HG02588 (cell line): ENCODE measurements at regions not wholly inside any gene's neighbourhood (a gene's known extent, or its start where the extent isn't known, plus 50 kb on each side); places are given as distances from the start of the nearest gene placed in this dataset.

Source experiments
- ATAC-seq: cut with Tn5 transposase; IDR thresholded peaks from one replicate; pipeline ENCODE4 v1.9.1; 2021; ENCODE audit warnings: mild to moderate bottlenecking, moderate library complexity; ENCODE audit not compliant: unreplicated experiment

DNA sequence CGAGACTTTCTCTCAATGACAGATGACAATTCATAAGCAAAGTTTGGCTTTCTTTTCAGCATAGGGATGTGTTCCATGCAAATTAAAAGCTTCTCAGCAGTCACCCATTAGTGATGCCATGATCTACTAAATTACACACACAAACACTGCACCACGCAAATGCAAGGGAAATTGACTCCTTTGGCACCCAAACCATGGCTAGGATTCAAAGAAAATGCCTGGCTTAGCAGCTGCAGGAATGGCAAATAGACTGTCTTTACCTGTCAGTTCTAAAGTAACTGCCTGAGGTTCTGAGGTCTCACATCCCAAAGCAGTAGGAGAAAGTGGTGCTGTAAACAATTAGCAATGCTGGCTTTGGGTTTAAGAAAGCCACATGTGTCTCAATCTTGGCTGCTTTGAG, 108.6 kb upstream of the ATP10B start:
- no peak for ATAC-seq

DNA sequence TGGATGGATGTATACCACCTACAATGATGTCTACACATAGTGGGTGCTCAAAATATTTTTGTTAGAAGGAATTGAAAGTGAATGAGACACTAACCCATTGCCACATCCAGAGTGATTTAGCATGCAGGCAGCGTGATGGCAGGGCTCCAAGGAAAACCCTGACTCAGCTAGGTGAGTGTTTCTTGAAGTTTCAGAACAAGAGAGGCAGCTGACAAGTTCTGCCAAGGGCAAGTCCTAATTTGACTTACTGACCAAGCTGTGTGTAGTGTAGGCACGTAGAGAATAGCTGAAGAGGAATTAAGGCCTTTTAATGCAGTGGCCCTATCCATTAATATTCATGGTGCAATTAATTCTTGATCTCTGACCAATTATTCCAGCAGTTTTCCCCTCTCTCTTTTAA, 107.8 kb upstream of the ATP10B start:
- ATAC-seq, result peak; percentile 39

DNA sequence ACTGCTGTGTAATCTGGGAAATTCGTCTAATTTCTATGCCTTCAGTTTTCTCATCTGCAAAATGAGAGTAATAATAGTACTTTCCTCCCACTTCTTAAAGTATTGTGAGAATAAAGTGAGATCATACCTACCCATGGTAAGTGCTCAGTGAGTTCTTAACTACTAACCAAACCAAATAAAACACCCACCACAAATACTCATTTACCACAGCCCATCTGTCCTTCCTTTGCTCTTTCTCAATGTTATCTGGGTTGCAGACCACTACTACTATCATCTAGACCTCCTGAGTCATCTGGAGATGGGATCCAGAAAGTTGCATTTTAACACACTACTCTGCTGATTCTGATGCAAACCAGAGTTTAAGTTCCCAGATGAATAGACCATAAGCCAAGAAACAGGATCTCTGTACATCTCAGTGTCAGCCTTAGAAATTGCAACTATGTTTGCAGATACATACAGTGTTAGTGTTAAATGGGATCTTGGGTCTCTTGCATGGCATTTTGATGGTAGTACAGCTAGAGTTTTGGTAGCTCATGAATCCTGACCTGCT, 105.4 kb upstream of the ATP10B start:
- ATAC-seq, result no peak

DNA sequence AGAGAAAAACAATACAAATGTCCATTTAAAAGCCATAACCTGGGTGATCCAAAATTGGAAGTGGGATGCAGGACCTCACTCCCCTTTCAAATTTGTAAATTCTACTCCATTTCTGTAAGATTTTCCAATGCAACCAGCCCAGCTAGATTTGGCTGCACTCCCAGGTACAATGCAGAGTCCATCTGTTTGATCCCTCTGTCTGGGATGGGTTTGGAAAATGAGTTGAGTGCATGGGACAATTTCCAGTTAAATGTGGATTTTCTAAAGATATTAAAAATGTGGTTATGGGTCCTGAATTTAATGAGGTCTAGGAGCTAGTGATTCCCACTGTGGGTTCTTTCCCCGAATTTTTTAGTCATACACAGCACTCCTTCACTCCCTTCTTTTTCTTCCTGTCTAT, 104.0 kb upstream of the ATP10B start:
- ATAC-seq, result no peak

DNA sequence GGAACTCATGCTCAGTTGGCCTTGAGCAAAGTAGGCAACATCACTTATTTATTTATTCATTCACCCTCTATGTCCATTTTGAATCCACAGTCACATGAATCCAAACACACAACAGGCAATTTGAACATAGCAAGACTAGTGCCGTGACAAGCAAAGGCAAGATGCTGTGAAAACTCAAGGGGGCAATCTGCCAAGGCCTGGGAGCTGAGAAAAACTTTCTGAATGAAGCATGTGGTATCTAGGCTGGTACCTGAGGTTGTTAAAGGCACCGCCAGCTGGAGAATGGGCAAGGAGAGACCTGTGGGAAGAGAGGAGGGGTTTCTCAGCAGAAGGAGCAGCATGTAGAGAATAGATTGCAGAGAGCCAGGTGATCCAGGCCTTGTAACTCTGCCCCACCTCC, 98.3 kb upstream of the ATP10B start:
- ATAC-seq, result no peak

DNA sequence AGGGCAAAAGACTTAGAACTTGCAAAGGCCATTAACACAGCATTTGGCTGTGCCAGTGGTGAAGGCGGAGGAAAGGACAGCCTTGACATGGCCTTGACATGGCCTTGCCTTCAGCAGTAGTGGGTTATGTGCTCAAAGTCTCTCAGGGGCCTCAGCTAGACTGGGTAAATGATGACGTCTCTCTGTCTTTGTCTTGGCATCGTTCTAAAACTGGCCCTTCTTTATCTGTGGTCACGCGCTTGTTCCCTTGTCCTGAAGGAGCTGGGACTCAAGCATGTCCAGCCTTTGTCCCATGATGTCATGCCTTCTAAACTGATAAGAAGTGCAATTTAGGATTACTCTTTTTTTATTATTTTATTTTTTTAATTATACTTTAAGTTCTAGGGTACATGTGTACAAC, 88.7 kb upstream of the ATP10B start:
- ATAC-seq, result no peak

DNA sequence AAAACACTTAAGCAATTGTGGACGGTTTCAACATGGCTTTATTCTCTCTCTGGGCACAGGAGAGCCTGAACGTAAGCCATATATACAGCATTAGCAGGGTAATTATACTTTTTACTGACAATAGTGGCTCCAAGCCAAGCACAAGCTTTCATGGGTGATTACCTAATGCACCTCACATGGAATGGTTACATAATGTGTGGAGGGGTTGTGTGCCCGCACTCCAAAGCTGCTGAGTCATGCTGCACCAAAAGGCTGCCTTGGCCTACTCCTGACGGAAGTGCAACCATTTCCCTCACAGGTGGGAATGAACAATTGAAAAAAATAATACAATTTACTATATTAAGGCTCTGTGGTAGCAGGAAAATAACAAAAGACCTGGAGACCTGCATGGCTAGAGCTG, 86.5 kb upstream of the ATP10B start:
- no peak for ATAC-seq

DNA sequence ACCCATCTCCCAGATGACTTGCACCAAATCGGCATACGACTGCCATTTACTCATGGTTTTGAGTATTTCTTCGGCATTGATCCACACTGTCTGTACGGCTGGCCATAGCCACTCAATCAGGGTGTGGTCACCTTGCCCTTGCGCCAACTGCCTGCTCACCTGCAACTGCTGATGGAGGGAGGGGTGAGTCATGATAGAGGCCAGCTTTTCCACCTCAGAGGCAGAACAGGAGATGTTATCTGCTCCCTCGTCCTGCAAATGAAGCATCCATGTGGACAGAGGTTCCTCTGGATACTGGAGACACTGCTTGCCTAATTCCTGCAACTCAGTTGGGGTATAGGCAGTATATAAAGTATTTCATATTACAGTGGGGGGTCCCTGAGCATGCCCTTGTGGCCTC, 85.6 kb upstream of the ATP10B start:
- ATAC-seq, result no peak

DNA sequence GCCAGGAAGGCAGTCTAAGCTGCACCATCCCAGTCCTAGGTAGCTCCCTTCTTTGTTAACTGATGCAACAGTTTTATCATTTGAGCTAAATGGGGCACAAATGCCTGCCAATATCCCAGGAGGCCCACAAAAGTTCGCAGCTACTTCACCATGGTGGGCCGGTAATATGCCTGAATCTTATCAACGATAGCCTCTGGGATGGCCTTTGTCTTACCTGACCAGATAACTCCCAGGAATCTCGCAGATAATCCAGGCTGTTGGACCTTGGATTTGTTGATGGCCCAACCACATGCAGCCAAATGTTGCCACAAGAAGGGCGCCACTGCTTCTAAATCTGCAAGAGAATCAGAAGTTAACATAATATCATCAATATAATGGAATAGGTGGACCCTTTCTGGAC, 83.8 kb upstream of the ATP10B start:
- ATAC-seq, result no peak

DNA sequence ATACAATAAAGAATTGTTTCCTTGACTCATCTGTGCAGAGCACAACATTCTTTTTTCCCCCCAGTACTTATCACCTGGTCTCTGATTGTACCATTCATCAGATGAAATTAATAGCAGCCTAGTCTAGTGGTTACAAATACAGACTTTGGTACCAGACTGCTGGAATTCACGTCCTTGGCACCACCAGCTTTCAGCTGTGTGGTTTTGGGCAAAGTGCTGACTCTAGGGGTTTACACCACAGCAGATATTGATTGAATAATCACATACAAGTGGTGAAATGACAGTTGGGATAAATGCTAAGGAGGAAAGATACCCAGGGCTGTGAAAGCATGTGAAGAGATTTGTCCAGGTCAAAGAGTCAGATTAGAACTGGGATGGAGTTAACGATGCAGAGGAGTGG, 79.3 kb upstream of the ATP10B start:
- ATAC-seq, result no peak

DNA sequence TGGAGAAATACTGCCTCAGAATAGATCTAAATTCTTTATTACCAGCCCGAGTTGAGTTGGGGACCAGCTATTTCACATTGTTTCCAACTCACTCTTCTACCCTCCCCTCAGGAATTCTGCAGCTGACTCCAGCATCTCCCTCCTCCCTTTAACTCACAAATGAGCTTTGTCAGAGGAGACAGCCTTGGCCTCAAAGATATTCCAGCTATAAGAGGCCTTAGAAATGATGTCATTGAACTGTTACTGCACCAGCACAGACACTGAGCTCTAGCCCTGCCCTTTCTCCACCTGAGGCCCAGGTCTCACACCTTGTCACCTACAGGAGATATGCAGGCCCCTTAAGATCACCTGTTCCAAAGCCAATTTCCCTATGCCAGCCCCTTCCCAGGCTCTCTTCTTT, 78.4 kb upstream of the ATP10B start:
- ATAC-seq, result no peak

DNA sequence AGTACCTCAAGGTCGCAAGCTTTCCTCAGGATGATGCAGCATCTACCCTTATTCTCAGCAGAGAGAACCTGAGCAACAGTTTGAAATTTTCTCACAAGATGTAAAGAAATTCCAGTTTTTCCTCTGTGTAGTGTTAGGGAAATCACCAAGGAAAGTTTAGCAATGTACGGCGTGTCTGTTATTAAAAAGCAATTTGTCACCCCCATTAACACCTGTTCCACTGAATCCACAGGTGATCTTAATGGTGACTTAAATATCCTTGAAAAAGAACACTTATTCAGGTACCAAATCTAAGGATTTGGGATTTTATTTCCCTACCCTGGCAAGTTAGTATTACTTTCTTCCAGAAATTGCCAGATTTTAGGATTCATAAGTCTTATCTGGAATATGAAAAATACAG, 77.9 kb upstream of the ATP10B start:
- ATAC-seq, result no peak

DNA sequence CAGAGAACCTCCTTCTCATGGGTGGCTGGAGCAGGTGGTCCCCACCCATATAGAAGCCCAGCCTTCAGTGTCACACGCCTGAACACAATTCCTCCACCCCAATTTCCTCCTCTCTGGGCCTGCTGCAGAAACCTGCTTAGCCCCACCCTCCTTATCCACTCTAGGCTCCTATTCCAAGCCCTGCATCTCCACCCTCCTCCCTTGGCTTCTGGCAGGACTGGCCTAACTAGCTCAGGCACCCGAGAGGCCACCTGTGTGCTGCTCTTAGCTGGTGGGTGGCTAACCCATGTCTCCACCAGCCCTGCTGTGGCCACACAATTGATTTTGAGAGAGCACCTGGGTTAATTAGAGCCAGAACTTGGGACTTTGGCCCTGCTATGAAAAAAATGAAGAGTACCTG, 77.3 kb upstream of the ATP10B start:
- ATAC-seq, result no peak

DNA sequence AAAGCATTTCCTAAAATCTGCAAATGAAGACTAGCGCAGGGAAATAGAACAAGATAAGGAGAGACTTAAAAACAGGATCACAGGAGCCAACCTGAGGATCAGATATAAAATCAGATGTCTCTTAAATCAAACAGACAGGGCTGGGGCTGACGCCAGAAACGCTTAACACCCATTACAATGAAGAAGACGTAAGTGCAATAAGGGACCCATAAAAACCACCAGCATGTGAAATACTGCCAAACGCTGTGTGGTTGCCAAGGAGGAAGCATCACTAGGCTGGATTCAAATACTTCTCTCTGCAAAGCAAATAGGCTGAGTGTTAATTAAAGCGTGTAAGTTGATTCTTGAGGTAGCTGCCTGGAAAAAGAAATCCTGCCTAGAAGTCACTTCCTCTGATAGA, 74.4 kb upstream of the ATP10B start:
- no peak for ATAC-seq

DNA sequence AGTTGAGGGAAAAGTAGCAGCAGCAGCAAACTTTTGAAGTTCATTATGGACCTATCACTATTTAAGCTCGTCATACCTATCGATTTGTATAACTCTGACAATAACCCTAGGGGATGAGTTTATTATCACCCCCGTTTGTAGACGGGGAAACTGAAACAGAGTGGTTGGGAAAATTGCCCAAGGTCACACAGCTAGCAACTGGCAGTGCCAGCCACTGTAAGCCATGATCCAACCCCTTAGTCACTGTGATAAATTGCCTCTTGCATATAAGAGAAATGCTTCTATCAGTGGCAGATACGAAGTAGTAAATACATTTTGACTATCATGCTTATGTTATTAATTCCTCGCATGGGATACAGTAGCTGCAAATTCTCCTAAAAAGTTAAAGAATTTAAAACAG, 73.3 kb upstream of the ATP10B start:
- no peak for ATAC-seq

DNA sequence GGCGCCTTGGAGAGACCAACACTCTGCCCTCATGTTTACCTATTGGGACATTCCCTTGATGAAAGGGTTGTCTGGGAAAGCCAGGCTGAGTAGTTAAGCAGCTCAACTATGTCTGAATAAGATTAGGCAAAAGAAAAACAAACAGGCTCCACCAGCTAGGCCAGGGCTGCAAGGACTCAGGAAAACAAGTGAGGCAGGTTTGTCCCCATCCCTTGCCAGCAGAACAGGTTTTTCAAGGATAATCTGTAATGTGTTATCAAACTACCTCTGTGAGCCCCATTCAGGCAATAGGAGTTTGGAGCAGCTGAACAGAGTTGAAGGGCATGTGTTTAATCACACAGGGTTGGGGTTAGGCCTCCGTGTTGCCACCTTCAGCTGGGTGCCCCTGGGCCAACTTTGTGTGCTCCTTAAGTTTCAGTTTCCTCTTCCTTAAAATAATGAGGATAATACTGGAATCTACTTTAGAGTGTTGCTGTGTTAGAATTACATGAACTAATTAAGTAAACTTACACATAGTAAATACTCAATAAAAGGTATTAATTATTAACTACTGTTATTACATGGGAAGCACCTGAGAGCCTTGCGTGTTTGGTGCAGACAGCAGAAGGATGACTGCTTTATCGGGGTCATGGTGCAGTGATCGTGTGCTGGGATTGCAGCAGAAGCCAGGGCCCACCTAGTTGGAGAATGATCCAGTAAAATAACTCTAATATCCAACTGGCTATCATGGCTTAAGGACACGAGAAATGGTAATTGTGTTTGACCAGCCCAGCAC, 72.1 kb upstream of the ATP10B start:
- ATAC-seq, result no peak

DNA sequence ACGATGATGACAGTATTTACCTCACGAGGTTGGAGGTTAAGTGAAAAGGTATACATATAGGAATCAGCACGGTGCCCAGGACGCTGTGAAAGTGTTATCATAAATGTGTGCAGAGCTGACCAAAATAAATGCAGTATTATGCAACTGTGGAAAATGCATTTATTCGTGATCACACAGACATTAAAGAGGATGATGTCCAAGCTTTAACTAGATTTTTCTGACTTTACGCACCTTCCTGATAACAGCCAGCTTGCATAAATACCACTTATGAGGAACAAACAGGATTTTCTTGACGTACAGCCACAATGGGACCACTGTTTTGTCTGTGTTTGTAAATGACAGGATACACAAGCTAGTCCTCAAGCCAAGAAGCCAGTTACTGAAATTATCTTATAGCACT, 71.4 kb upstream of the ATP10B start:
- no peak for ATAC-seq

DNA sequence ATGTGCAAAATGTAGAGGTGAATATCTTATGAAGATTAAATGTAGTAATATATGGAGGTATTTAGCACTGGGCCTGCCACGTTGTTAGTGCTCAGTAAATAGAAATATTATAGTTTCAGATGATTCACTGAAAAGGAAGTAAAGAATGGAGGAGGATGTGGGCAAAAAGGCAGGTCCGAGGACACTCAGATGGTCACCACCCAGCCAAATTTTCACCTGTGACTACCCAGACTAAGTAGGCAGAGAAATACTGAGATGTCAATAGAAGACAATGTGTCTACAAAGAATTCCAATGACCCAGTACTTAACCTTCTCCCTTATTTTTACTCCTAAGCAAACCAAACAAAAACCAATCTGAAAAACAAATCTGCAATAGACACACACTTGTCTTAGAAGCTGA, 70.3 kb upstream of the ATP10B start:
- no peak for ATAC-seq

DNA sequence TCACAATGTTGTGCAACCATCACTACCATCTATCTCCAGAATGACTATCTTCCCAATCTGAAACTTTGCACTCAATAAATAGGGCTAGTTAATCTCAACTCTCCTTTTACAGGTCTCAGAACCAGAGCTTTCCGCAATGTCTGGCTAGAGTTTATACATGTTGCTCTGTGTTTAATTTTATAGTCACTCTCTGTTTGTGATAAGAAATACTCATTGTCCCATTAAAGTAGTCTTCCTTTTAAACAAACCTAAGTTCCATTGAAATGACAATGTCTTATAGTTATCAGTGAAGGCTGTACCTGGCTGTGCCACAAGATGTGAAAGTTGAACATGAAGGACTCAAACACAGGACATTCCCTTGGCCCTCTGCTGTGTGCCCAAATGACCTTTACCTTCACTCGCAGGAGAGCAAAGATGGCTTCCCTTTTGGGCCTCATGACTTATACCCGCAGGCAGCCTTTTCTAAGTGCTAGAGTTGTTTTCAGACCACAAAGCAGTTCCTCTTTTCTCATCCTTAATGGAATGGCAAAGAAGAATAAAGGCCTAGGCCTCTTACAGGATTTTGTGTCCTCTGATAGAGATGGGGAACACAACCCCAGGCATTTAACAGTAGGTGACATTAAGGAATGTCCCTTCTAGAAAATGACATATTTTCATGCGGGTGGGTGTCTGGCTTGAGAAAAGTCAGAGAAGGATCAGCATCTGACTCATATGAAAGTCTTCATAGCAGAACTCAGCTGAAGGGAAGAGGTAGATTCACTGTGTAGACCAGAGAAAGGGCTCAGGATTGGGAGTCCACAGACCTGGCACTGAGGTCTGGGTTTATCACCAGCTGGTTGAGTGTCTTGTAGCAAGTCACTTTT, 69.6 kb upstream of the ATP10B start:
- no peak for ATAC-seq

DNA sequence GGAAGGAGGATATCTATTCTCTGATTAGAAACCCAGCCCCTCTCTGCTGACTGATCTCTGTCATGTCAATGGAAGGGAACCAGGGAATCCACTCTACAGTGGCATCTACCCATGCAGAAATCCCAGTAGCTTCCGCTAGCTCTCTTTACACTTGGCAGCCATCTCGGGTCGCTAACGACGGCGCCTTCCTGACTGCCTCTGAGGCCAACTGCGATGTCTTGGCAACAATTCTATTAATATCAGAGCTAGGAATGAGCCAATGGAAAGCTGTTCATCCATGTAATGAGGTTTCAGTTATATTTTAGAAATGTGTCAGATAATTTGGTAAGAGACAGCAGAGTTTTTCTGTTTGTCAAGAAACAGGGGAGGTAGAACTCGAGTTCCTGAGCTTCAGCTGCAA, 67.6 kb upstream of the ATP10B start:
- ATAC-seq, result no peak

DNA sequence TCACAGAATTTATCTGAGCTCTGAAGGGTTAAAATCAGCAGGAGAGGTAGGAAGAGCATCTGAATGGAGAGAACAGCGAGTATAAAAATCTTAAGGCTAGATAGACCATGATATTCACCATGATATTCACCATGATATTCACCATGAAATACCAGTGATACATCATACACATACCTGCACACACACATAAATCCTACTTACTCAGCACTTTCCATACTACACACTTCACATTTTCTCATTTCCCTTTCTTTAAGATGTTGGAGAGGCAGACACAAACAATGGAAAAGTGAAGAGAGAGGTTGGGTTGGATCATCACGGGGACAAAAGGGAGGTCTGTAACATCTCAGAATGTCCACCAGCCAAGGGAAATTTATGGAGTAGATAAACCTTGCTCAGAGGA, 66.4 kb upstream of the ATP10B start:
- ATAC-seq, result no peak

DNA sequence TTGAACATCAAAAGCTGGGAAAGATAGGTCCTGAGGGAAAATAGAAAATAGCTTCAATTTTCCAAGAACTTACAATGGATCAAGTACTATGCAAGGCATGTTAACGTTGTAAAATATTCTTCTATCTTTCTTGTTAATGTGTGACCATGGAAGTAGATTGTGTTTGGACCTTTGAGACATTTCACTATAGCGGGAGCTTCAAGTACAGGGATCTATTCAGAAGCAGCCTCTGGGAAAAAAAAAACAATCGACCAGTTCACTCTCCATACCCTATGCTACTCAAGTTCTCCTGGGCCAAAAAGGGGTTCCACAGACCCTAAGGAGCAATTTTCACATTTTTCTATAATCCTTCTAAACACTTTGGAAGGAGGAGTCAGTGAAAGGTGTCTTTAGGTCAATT, 54.1 kb upstream of the ATP10B start:
- no peak for ATAC-seq
